Activated CD8-positive, alpha-beta T cell treated with anti-CD3 and anti-CD28 coated beads, Interleukin-2, amount 10 ng/mL, durations not matched to agents 7 days and 5 days (primary cell): ENCODE measurements at regions not wholly inside any gene's neighbourhood (a gene's known extent, or its start where the extent isn't known, plus 50 kb on each side); places are given as distances from the start of the nearest gene placed in this dataset.
A peak's percentile ranks its signal among the peaks of the same experiment; 100 is the strongest.

ENCODE experiments used
- ATAC-seq: fragments of 150-1000 bp; cut with Tn5 transposase; one replicate; pipeline ENCODE4 v1.10.0; 2021; ENCODE audit warnings: moderate library complexity
- CTCF ChIA-PET: fragments of 350-600 bp; sonication (Branson Sonifier 250); formaldehyde crosslinking; loops from one replicate; lab custom pipeline; 2021; ENCODE audit warnings: antibody characterized with exemption; lab: Charles Lee
- POLR2A ChIA-PET: fragments of 350-600 bp; sonication (Branson Sonifier 250); formaldehyde crosslinking; loops from one replicate; lab custom pipeline; 2021; ENCODE audit warnings: antibody characterized with exemption; lab: Charles Lee
- DNase-seq: peaks from one replicate; pipeline ENCODE4 v3.0.0-alpha.2; 2020
- H3K27ac Mint-ChIP-seq: one replicate; pipeline ENCODE4 v1.8.0; 2021; ENCODE audit warnings: mild to moderate bottlenecking, mixed read lengths
- H3K27me3 Mint-ChIP-seq: one replicate; pipeline ENCODE4 v1.8.0; 2021; ENCODE audit warnings: low read depth, mixed read lengths
- H3K36me3 Mint-ChIP-seq: one replicate; pipeline ENCODE4 v1.8.0; 2021; ENCODE audit warnings: low read depth, mixed read lengths
- H3K4me1 Mint-ChIP-seq: one replicate; pipeline ENCODE4 v1.8.0; 2021; ENCODE audit warnings: low read depth, mixed read lengths
- H3K4me3 Mint-ChIP-seq: one replicate; pipeline ENCODE4 v1.8.0; 2021; ENCODE audit warnings: mild to moderate bottlenecking, mixed read lengths
- H3K9me3 Mint-ChIP-seq: one replicate; pipeline ENCODE4 v1.8.0; 2022; ENCODE audit warnings: mixed read lengths; ENCODE audit not compliant: insufficient read depth

DNA sequence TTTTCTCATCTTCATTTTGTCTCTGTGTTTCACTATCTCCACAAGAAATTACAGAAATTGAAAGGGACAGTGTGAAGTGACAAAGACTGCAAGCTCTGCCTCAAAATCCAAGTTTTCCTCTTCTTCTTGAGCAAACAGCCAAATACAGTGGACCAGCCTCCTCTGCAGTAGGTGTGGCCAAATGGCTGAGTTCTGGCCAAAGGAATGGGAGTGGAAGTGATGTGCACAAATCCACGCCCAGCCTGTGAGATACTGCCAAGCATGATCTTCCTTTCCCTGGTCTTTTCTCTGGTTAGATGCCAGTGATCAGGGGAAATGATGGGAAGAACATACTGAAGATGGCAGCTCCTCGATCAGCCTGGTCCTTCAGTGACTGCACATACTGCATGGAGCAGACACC is 111.0 kb upstream of the CPNE4 start:
- Mint-ChIP-seq H3K36me3 (no peaks in the 10 kb centered on the region), H3K4me1 (no peaks in the 10 kb centered on the region), H3K9me3 (no peaks in the 10 kb centered on the region), H3K4me3 (no peak overlapping the region), H3K27me3 (no peaks in the 10 kb centered on the region), H3K27ac (no peak overlapping the region)
- ChIA-PET CTCF (no interaction called here), POLR2A (no interaction called here)
- ATAC-seq = no peak
- DNase-seq = no peak

- Mint-ChIP-seq H3K9me3 (no peaks in the 10 kb centered on the region), H3K4me3 (no peak overlapping the region), H3K4me1 (no peaks in the 10 kb centered on the region), H3K27me3 (no peaks in the 10 kb centered on the region), H3K36me3 (no peaks in the 10 kb centered on the region), H3K27ac (no peak overlapping the region)
- DNase-seq (no peak), ATAC-seq (no peak)
- POLR2A ChIA-PET = no interaction called here
- CTCF ChIA-PET = no interaction called here
Observed at GRCh38 chr3:132154619-132155018, 119.8 kb upstream of the CPNE4 start.

DNA sequence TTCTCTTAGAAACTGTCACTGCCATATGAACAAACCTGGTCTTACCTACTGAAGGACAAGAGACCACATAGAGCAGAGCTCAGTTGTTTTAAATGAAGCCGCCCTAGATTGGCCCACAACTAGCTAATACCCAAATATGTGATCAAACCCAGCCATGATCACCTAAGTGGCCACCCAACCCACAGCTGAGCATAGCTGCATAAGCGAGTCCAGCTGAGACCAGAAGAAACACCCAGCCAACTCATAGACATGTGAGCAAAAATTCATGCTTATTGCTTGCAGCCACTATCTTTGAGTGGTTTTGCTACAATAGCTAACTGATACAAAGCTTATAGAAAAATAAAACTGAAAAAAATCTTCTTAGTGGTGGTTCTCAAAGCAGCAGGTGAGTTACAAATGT is 124.3 kb upstream of the CPNE4 start:
- Mint-ChIP-seq H3K27ac (no peak overlapping the region), H3K4me3 (no peak overlapping the region), H3K27me3 (peaks cover 2% of the 10 kb centered on the region), H3K36me3 (no peaks in the 10 kb centered on the region), H3K4me1 (no peaks in the 10 kb centered on the region), H3K9me3 (no peaks in the 10 kb centered on the region)
- CTCF ChIA-PET = no interaction called here
- no peak for DNase-seq
- POLR2A ChIA-PET = no interaction called here
- no peak for ATAC-seq

DNA sequence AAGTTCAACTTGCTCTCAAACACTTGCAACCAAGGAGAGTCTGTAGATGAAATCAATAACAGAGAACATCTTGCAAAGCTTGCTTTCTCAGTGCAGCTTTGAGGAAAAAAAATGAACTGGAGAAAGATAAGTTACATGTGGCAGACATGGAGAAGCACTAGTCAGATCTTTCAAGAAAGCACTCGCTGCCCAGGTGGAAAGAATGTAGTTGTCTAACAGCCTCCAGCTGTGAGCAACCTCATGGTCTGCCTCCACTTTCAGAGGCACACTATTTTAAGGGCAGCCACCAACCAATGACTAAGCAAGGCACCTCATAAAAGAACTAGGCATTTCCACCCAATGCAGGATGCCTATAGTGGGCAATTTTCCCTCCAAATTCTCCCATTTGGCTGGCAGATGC is 125.4 kb upstream of the CPNE4 start:
- CTCF ChIA-PET = no interaction called here
- no peak for ATAC-seq
- Mint-ChIP-seq H3K9me3 (no peaks in the 10 kb centered on the region), H3K4me3 (no peak overlapping the region), H3K27ac (no peak overlapping the region), H3K27me3 (peaks cover 2% of the 10 kb centered on the region), H3K4me1 (no peaks in the 10 kb centered on the region), H3K36me3 (no peaks in the 10 kb centered on the region)
- no peak for DNase-seq
- POLR2A ChIA-PET = no interaction called here

- peaks cover 2% of the 10 kb centered on the region for H3K27me3 Mint-ChIP-seq
- H3K36me3 Mint-ChIP-seq = no peaks in the 10 kb centered on the region
- POLR2A ChIA-PET = no interaction called here
- H3K4me3 Mint-ChIP-seq = no peak overlapping the region
- DNase-seq (no peak), ATAC-seq (no peak)
- CTCF ChIA-PET = no interaction called here
- H3K9me3 Mint-ChIP-seq = no peaks in the 10 kb centered on the region
- H3K4me1 Mint-ChIP-seq = no peaks in the 10 kb centered on the region
- H3K27ac Mint-ChIP-seq = no peak overlapping the region
Observed at GRCh38 chr3:132161608-132162007, 126.8 kb upstream of the CPNE4 start.

GRCh38 chr3:132164469-132165092 is 129.8 kb upstream of the CPNE4 start:
- Mint-ChIP-seq H3K36me3 (no peaks in the 10 kb centered on the region), H3K9me3 (no peaks in the 10 kb centered on the region), H3K27me3 (peaks cover 4% of the 10 kb centered on the region), H3K4me1 (no peaks in the 10 kb centered on the region), H3K27ac (no peak overlapping the region), H3K4me3 (no peak overlapping the region)
- CTCF ChIA-PET = no interaction called here
- DNase-seq = no peak
- POLR2A ChIA-PET = no interaction called here
- ATAC-seq = no peak

DNA sequence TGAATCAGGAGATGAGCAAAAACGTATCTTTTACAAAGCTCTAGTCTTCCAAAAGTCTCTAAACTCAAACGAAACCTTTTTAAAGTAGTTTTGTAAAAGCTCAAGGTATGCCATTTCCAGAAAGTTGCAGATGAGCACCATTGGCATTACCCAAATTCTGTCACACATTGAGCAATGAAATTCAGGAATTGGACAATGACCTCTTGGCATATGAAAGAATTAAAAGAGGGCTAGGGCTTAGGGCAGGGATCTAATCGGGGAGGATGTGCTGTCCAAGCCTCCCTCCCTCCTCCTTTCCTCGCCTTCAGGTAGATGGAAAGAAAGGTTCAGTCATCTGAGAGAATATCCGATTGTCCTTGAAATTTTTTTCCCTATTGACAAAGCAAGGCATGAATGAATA is 133.1 kb upstream of the CPNE4 start:
- POLR2A ChIA-PET = no interaction called here
- Mint-ChIP-seq H3K36me3 (no peaks in the 10 kb centered on the region), H3K4me1 (no peaks in the 10 kb centered on the region), H3K4me3 (no peak overlapping the region), H3K9me3 (no peaks in the 10 kb centered on the region), H3K27ac (no peak overlapping the region), H3K27me3 (peaks cover 7% of the 10 kb centered on the region)
- CTCF ChIA-PET = no interaction called here
- no peak for ATAC-seq
- DNase-seq = no peak

- H3K27ac Mint-ChIP-seq = no peak overlapping the region
- H3K4me3 Mint-ChIP-seq = no peak overlapping the region
- ChIA-PET POLR2A (no interaction called here), CTCF (no interaction called here)
- H3K4me1 Mint-ChIP-seq = no peaks in the 10 kb centered on the region
- peaks cover 4% of the 10 kb centered on the region for H3K27me3 Mint-ChIP-seq
- no peak for DNase-seq
- H3K9me3 Mint-ChIP-seq = no peaks in the 10 kb centered on the region
- no peak for ATAC-seq
- H3K36me3 Mint-ChIP-seq = no peaks in the 10 kb centered on the region
Observed at GRCh38 chr3:132174500-132174899, 139.7 kb upstream of the CPNE4 start.

DNA sequence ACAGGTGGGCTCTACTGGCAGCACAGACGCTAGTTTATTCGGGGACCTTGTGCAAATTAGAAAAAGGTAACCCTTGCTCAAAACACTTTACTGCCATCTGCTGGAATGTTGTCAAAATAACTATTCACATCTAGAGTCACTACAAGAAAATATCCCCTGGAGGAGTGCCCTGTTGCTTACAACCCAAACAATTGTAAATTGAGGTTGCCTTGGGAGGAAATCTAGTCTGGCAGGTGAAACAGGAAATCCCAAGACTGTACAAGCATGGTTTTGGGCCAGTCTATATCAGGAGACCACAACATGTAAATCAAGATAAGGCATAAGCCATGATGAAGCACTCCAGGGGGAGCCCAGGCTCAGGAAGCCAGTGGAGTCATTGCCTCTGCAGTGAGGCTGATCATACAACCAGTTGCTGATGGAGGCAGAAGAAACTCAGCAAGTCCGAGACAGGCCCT is 136.8 kb upstream of the ACP3 start:
- DNase-seq (no peak), ATAC-seq (peak; percentile 47)
- CTCF ChIA-PET = interaction anchor here (2.0 kb wide), 1 partner anchor 142 kb away, joined by 8 read pairs; no protein-coding TSS in a partner anchor
- H3K4me3 Mint-ChIP-seq = no peak overlapping the region
- POLR2A ChIA-PET = no interaction called here
- H3K4me1 Mint-ChIP-seq = no peaks in the 10 kb centered on the region
- no peaks in the 10 kb centered on the region for H3K9me3 Mint-ChIP-seq
- H3K36me3 Mint-ChIP-seq = no peaks in the 10 kb centered on the region
- no peak overlapping the region for H3K27ac Mint-ChIP-seq
- H3K27me3 Mint-ChIP-seq = peaks cover 2% of the 10 kb centered on the region

GRCh38 chr3:132183811-132184210 is 133.4 kb upstream of the ACP3 start:
- Mint-ChIP-seq H3K4me3 (no peak overlapping the region), H3K9me3 (no peaks in the 10 kb centered on the region), H3K36me3 (no peaks in the 10 kb centered on the region), H3K4me1 (no peaks in the 10 kb centered on the region), H3K27me3 (peaks cover 9% of the 10 kb centered on the region), H3K27ac (no peak overlapping the region)
- POLR2A ChIA-PET = no interaction called here
- DNase-seq = no peak
- no peak for ATAC-seq
- CTCF ChIA-PET = no interaction called here

DNA sequence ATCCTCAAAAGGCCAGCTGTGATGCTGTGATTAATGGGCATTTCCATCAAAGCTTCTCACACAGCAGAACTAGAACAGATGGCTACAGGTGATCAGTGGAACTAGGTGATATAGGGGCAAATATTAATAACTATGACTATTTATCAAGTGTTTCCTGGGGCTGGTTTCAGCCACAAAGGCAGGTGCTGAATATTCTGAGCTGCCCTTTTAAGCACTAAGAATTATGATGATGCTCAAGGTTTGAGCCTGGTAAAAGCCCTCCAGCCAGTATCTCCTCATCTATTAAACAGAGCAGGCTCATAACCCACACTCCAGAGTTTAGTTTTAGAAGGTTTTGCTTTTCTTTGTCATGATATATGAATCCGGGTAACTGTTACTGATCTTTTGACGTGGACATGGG is 129.5 kb upstream of the ACP3 start:
- ChIA-PET CTCF (no interaction called here), POLR2A (no interaction called here)
- no peaks in the 10 kb centered on the region for H3K9me3 Mint-ChIP-seq
- H3K27ac Mint-ChIP-seq = no peak overlapping the region
- H3K27me3 Mint-ChIP-seq = peaks cover 9% of the 10 kb centered on the region
- H3K4me3 Mint-ChIP-seq = no peak overlapping the region
- H3K36me3 Mint-ChIP-seq = no peaks in the 10 kb centered on the region
- ATAC-seq (no peak), DNase-seq (no peak)
- H3K4me1 Mint-ChIP-seq = no peaks in the 10 kb centered on the region

GRCh38 chr3:132189601-132190000 is 127.6 kb upstream of the ACP3 start:
- Mint-ChIP-seq H3K27ac (no peak overlapping the region), H3K27me3 (peaks cover 9% of the 10 kb centered on the region), H3K4me1 (no peaks in the 10 kb centered on the region), H3K9me3 (no peaks in the 10 kb centered on the region), H3K4me3 (no peak overlapping the region), H3K36me3 (no peaks in the 10 kb centered on the region)
- ATAC-seq (no peak), DNase-seq (no peak)
- ChIA-PET POLR2A (no interaction called here), CTCF (no interaction called here)

- no peak for ATAC-seq
- Mint-ChIP-seq H3K27me3 (peaks cover 2% of the 10 kb centered on the region), H3K4me1 (no peaks in the 10 kb centered on the region), H3K36me3 (no peaks in the 10 kb centered on the region), H3K27ac (no peak overlapping the region), H3K9me3 (no peaks in the 10 kb centered on the region), H3K4me3 (no peak overlapping the region)
- POLR2A ChIA-PET = no interaction called here
- CTCF ChIA-PET = no interaction called here
- no peak for DNase-seq
Observed at GRCh38 chr3:132196113-132196512, 121.1 kb upstream of the ACP3 start.
